Vagina (tissue), 2 donors: ENCODE measurements at regions not wholly inside any gene's neighbourhood (a gene's known extent, or its start where the extent isn't known, plus 50 kb on each side); places are given as distances from the start of the nearest gene placed in this dataset.

Experiments used
- POLR2A ChIP-seq, 2 donors: fragments of 450-650 bp; IDR thresholded peaks; one replicate each; pipeline ENCODE4 v1.6.1; 2017; ENCODE audit warnings: antibody characterized with exemption in 2 of 2, mild to moderate bottlenecking in 2 of 2, moderate library complexity in 2 of 2
- TF ChIP-seq, protein P1 (sequence below), 3 experiments: fragments of 450-650 bp in 2 of 3; fragments of 200-600 bp in 1 of 3; sonication (generic) in 1 of 3; IDR thresholded peaks; one replicate each; pipeline ENCODE4 v1.5.1; 2017 to 2019; ENCODE audit warnings: antibody characterized with exemption in 3 of 3, mild to moderate bottlenecking in 2 of 3, moderate library complexity in 2 of 3

DNA sequence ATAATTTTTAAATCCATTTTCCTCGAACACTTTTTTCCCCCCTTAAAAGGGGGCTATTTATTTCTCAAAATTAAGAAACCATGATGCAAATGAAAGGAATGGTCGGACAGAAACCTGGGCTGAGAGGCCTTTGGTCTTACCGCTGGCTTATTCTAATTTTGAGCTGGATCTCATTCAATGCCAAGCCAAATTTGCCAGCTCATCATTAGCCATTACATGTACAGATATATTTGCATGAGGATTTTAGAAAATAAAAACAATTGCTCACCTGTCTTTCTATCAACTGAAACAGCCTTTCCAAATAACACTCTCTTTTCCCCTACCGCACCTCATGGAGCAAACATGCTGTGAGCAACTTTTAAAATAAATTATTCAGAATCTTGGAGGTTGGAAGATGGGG is 219.5 kb upstream of the DTNBP1 start:
- TF ChIP-seq, protein P1, sequence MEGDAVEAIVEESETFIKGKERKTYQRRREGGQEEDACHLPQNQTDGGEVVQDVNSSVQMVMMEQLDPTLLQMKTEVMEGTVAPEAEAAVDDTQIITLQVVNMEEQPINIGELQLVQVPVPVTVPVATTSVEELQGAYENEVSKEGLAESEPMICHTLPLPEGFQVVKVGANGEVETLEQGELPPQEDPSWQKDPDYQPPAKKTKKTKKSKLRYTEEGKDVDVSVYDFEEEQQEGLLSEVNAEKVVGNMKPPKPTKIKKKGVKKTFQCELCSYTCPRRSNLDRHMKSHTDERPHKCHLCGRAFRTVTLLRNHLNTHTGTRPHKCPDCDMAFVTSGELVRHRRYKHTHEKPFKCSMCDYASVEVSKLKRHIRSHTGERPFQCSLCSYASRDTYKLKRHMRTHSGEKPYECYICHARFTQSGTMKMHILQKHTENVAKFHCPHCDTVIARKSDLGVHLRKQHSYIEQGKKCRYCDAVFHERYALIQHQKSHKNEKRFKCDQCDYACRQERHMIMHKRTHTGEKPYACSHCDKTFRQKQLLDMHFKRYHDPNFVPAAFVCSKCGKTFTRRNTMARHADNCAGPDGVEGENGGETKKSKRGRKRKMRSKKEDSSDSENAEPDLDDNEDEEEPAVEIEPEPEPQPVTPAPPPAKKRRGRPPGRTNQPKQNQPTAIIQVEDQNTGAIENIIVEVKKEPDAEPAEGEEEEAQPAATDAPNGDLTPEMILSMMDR (IDR thresholded peaks at IDR 0.05) = no peak
- TF ChIP-seq POLR2A (IDR thresholded peaks at IDR 0.05) = no peak
